AG20443 (cell line): ENCODE measurements at regions not wholly inside any gene's neighbourhood (a gene's known extent, or its start where the extent isn't known, plus 50 kb on each side); places are given as distances from the start of the nearest gene placed in this dataset.
A peak's percentile ranks its signal among the peaks of the same experiment; 100 is the strongest.

Experiments
- DNase-seq: peaks from one replicate; pipeline ENCODE4 v3.0.0; 2012; ENCODE audit warnings: low spot score, mixed read lengths

- DNase-seq: peak; percentile 73
Observed at GRCh38 chr1:14441302-14441741, 157.2 kb upstream of the KAZN start.

- no peak for DNase-seq
Observed at GRCh38 chr1:14442669-14443068, 155.8 kb upstream of the KAZN start.

GRCh38 chr1:14443164-14443787 is 155.2 kb upstream of the KAZN start:
- DNase-seq: no peak

GRCh38 chr1:14451217-14451616 is 147.3 kb upstream of the KAZN start:
- no peak for DNase-seq

DNA sequence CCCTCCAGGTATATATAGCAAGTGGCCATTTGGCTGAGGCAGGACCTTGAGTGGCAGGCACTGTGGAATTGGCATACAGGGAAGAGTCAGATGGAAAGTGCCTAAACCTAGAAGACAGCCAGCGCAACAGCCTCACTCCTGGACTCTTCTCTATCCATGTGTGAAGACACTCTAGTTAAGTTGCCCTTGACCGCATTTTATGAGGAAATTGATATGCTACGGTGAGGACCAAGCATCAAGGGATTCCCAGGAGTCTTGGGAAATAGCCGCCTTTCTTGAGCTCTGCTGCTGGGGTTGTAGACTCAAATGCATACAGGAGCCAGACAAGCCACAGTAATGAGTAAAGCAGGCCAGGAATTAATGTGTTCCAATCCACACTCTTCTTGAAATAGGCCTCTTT is 145.9 kb upstream of the KAZN start:
- no peak for DNase-seq

- no peak for DNase-seq
Observed at GRCh38 chr1:14460173-14460572, 138.3 kb upstream of the KAZN start.

GRCh38 chr1:14462851-14463250 is 135.6 kb upstream of the KAZN start:
- no peak for DNase-seq

DNA sequence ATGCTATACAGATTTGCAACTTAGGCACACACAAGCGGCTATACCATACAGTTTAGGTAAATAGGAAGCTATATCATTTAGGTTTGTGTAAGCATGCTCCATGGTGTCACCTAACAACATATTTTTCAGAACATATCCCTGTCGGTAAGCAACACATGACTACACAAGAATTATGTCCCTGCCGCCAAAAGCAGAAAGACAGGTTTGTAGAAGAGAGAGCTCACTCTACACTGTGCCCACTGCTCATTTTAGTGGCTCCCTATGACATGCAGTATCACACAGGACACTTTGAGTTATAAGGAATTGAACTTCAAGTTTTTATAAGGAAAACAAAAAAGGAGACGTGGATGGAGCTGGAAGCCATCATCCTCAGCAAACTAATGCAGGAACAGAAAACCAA is 132.5 kb upstream of the KAZN start:
- no peak for DNase-seq

DNA sequence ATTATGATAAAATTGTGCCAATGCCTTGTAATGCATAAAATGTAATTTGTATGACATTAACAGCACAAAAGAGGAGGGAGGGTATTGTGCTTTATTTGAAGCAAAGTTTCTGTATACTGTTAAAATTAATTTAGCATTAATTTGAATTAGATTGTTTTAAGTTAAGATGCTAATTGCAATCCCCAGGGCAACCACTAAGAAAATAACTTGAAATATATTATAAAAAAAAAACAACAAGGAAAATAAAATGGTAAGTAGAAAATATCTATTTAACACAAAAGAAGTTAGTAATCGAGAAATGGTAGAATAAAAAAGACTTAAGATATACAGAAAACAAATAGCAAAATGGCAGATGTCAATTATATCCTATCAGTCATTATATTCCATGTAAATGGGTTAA is 131.4 kb upstream of the KAZN start:
- no peak for DNase-seq

DNA sequence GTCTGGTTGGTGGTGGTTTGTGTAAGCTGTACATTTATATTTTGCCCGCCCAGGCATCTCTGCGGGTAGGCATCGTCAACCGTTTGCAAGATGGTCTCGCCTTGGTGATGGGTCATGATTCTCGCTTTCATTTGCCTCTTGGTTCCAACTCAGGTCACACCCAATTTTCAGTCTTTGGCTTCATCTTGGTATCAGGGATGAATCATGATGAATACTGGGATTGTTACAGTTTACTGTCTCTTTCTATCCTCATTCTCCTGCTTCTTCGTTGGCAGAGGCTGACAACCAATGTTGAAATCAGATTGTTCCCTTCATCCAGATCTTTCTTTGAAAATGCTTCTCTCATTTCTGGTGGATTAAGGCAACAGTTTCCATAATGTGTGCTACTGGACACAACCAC is 129.7 kb upstream of the KAZN start:
- DNase-seq: peak; percentile 30

- no peak for DNase-seq
Observed at GRCh38 chr1:14470802-14471201, 127.7 kb upstream of the KAZN start.

DNA sequence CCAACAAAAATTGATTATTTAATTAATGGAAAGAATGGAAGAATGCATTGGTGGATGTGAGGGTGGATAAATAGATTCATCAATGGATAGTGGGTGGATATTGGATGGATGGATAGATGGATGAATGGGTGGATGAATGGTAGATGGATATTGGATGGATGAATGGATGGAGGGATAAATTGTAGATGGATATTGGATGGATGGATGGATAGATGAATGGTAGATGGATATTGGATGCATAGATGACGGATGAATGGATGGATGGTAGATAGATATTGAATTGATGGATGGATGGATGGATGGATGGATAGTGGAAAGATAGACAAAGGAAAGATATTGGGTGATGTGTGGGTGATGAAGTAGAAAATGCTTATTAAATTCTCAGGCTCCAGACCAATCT is 123.6 kb upstream of the KAZN start:
- DNase-seq: no peak

GRCh38 chr1:14476170-14476955 is 122.1 kb upstream of the KAZN start:
- peak; percentile 69 for DNase-seq

DNA sequence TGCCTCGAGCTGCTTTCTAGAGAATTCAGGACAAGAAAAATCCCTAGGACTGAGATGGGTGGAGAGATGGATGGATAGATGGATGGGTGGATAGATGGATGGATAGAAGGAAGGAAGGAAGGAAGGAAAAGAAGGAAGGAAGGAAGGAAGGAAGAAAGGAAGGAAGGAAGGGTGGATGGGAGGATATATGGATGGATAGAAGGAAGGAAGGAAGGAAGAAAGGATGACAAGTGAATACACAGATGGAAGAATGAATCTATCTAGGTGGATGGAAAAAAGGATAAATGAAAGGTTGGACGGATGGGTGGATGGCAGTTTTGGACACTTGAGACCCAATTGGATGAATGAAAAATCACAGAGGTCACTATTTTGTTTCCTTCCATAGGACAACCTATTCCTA is 120.4 kb upstream of the KAZN start:
- DNase-seq: no peak

GRCh38 chr1:14479865-14480264 is 118.6 kb upstream of the KAZN start:
- no peak for DNase-seq

DNA sequence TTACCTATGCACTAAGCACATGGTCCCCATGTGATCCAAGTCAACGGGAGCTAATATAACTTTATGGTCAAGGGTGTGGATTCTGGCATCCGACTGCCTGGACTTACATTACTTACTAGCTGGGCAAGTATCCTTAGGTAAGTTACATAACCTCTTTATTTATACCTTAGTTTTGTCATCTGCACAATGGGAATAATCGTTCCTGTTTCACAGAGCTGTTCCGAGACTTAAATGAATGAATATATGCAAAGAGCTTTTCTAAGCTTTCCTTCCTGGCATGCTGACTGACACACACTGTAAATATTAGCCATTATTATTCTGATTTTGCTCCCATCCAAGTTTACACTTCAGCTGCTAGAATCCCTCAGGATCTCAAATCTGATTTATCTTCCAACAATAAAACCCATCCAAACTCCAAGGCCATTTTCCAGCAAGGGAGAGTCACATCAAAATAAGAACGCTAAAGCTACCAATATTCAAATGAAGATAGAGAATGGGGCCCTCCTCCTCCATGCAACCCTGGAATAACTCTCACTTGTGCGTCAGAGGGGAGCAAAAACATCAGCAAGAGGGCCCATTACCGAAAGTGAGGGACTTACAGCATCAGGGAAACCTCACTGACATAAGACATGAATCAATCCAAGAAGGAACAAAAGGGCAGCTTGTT is 115.6 kb upstream of the KAZN start:
- DNase-seq: no peak

- no peak for DNase-seq
Observed at GRCh38 chr1:14485285-14485684, 113.2 kb upstream of the KAZN start.

- DNase-seq: peak; percentile 81
Observed at GRCh38 chr1:14486401-14487201, 111.9 kb upstream of the KAZN start.

GRCh38 chr1:14487671-14488070 is 110.8 kb upstream of the KAZN start:
- DNase-seq: peak; percentile 52

DNA sequence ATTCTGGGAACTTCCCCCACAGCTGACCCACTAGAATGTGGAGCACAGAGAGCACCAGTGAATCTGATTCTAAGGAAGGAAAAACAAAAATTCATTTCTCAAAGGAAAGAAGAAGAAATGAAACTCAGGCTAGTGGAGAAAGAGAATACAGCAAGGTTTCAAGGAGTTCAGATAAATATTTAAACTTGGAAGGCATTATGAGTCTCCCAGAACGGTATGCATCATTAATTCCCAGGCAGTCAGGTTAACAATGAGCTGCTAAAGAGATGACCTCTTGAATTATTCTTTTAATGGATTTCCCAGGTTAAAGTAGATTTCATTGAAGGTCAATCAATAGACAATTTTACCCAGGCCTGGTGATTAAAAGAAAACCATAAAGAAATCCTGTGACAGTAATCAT is 103.6 kb upstream of the KAZN start:
- no peak for DNase-seq

DNA sequence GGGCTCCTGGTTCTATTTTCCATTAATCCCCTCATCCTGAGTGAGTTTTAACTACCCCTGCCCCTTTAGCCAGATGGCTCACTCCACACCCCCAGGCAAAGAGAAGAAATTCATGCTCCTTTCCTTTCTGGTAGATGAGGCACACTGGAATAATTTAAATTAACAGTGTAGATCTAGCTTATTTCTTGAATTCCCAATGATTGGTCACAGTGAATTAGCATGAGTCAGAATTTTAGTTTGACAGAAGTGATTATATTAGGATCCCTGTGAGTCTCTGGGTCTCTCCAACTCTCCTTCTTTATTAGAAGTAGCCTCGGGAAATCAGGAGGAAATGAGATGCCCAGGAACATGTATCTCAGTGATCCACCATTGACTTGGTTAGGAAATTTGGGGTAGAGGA is 103.1 kb upstream of the KAZN start:
- no peak for DNase-seq

- DNase-seq: no peak
Observed at GRCh38 chr1:14495996-14496395, 102.5 kb upstream of the KAZN start.
